H1 (cell line): ENCODE measurements at regions not wholly inside any gene's neighbourhood (a gene's known extent, or its start where the extent isn't known, plus 50 kb on each side); places are given as distances from the start of the nearest gene placed in this dataset.

Experiments
- EZH2 ChIP-seq: fragments of 200-600 bp; sonication (generic); IDR thresholded peaks from 2 replicates; pipeline ENCODE4 v1.7.1; 2012; ENCODE audit warnings: low read depth, mild to moderate bottlenecking, moderate library complexity, low read length, inconsistent platforms; ENCODE audit not compliant: severe bottlenecking
- SIN3A ChIP-seq, 2 experiments: IDR thresholded peaks in 1 of 2; conservative IDR thresholded peaks in 1 of 2; 2 replicates each; pipeline ENCODE4 v1.6.1; 2011 to 2012; ENCODE audit warnings: low read length in 2 of 2, improper control_type of control experiment in 1 of 2, low read depth in 1 of 2, mild to moderate bottlenecking in 1 of 2
- TF ChIP-seq, protein P1 (sequence below), 3 experiments: IDR thresholded peaks; 1 replicate in 2 of 3; 2 replicates in 1 of 3; pipeline versions ENCODE4 v1.5.1 to v1.6.1; 2011; ENCODE audit warnings: low read length in 3 of 3, mild to moderate bottlenecking in 3 of 3, inconsistent platforms in 2 of 3, low read depth in 1 of 3, moderate library complexity in 1 of 3; ENCODE audit not compliant: insufficient read depth in 1 of 3; ENCODE audit errors: control extremely low read depth in 1 of 3

GRCh38 chr21:15306271-15306670 is 241.5 kb upstream of the NRIP1 start:
- TF ChIP-seq EZH2 (no peak), SIN3A (conservative IDR thresholded peaks at IDR 0.05 in 1 of 2, IDR thresholded peaks at IDR 0.05 in 1 of 2; ENCODE audit: low read depth in 1 of 2, low read length in 2 of 2) (no peak)
- TF ChIP-seq, protein P1, sequence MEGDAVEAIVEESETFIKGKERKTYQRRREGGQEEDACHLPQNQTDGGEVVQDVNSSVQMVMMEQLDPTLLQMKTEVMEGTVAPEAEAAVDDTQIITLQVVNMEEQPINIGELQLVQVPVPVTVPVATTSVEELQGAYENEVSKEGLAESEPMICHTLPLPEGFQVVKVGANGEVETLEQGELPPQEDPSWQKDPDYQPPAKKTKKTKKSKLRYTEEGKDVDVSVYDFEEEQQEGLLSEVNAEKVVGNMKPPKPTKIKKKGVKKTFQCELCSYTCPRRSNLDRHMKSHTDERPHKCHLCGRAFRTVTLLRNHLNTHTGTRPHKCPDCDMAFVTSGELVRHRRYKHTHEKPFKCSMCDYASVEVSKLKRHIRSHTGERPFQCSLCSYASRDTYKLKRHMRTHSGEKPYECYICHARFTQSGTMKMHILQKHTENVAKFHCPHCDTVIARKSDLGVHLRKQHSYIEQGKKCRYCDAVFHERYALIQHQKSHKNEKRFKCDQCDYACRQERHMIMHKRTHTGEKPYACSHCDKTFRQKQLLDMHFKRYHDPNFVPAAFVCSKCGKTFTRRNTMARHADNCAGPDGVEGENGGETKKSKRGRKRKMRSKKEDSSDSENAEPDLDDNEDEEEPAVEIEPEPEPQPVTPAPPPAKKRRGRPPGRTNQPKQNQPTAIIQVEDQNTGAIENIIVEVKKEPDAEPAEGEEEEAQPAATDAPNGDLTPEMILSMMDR (IDR thresholded peaks at IDR 0.05; ENCODE audit: control extremely low read depth in 1 of 3, insufficient read depth in 1 of 3, low read depth in 1 of 3, low read length in 3 of 3), result no peak
